ENCODE measurements at regions not wholly inside any gene's neighbourhood (a gene's known extent, or its start where the extent isn't known, plus 50 kb on each side); places are given as distances from the start of the nearest gene placed in this dataset.

DNA sequence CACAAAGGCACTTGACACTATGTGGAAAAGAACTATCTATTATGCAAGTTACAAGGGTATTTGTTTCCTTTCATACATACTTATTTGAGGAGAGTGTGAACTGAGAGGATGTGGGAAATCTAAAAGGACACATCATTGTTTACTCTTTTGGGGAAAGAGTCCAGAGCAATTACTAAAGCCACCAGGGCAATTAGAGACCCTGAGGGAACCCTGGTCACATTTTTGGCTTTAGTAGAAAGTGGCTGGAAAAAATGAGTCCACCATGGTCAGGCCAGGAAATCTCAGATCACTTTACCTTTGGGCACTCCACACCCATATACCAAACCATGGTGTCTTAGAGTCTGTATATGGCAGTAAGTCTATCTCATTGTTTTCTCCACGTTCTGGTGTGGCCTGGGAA lies 243.3 kb downstream of the HLX start:
- intact Hi-C loops (cut with DNase I), result no loop called here
- DNase-seq (ENCODE audit: low spot score), result no peak
- ATAC-seq, result no peak

DNA sequence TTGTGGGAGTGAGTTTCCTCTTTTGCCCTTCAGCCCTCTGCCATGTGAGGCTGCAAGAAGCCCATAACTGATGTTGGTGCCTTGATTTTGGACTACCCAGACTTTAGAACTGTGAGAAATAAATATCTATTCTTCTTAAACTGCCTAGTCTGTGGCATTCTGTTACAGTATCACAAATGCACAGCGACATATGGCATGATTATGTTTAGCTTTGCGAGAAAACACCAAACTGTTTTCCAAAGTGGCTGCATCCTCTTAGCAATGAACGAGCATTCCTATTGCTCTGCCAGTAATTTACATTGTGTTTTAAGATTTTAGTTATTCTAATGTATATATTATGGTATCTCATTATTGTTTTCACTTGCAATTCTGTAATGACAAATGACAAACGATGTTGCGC lies 246.7 kb downstream of the HLX start:
- intact Hi-C loops (cut with DNase I), result no loop called here
- DNase-seq (ENCODE audit: low spot score) (no peak), ATAC-seq (no peak)

DNA sequence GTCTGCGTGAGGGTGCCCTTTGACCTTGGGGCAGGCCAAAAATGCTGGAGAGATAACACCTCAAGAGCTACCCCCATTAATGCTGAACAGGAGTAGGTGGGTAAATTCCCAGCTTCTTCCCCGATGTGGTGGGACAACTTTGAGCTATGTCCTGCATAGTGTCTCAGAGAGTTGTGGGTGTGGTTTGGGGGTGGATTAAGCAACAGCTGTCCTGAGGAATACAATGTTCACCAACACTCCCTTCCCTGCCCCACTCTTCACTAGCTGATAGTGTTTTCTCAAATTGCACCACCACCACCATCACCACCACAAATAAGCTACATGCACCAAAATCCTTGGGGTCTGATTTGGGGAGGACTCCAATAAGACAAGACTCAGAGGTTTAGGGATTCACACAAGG lies 258.4 kb downstream of the HLX start:
- intact Hi-C loops (cut with DNase I), result no loop called here
- DNase-seq (ENCODE audit: low spot score) (no peak), ATAC-seq (no peak)

DNA sequence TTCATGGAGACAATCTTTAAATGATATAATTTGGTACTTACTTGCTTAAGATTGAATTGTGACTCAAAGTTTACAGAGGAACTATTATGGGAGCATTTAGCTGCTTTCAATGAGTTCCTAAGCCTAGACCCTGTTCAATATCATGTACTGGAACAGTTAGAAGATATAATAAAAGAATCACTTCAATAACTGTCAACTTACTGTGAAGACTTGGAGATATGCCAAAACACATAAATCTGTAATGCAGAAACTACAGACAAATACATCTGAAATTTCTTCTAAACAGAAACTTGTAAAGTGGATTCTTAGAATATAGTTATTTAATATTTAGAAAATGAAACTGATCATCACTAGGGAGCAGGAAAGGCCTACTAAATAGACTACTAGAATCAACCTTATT lies 259.3 kb downstream of the HLX start:
- DNase-seq (ENCODE audit: low spot score) (no peak), ATAC-seq (no peak)
- intact Hi-C loops (cut with DNase I), result no loop called here

- DNase-seq (ENCODE audit: low spot score) (no peak), ATAC-seq (no peak)
- intact Hi-C loops (cut with DNase I), result no loop called here
Observed at GRCh38 chr1:221139991-221140390, 260.7 kb downstream of the HLX start.

- ATAC-seq (no peak), DNase-seq (ENCODE audit: low spot score) (no peak)
- intact Hi-C loops (cut with DNase I), result no loop called here
Observed at GRCh38 chr1:221141096-221141495, 261.9 kb downstream of the HLX start.

DNA sequence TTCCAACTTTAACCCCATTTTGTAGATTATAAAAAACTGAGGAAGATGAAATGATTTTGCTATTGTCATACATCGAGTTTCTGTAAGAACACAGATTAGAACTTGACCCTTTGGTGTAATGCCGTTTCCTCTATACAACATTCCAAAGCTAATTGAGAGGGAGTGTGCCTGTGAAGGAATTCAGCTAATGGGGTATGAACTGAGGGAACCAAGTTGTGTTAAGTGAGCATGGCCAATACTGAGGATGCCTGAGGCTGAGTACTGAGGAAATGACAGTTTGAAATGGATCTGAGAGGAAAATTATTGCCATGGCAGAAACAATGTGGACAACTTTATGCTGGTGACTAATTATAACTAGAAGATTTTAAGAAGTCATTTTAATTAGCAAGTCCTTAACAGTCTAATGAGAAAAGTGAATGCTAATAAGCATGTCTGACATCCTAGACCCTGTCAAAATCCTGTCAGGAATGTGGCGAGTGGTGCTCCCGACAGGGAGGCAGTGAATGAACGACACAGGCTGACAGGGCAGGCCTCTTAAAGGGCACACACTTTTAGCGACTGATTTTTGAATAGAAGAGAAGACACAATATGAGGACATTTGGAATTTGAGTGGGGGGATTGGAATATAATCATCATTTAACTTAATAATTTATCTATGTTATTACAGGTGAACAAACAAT lies 262.5 kb downstream of the HLX start:
- no peak for DNase-seq (ENCODE audit: low spot score)
- ATAC-seq, result no peak
- intact Hi-C loops (cut with DNase I), result no loop called here

DNA sequence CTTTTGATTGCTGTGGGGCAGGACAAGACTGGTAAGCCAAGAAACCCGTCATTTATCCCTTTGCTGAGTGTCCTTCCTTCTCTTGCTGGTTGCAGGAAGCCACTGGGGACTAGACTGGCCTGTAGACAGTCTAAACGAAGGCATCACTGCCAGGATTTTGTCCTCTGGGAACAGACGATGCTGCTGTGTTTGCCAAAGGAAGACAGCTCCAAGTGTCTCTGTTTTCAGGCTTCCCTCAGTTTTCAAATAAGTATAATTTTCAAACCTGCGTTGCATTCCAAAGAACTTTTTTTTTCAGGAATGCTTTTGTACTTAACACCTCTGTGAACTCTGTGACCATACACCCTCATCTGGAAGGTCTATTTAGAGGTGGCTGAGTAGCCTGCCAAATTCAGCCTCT lies 269.4 kb downstream of the HLX start:
- no peak for DNase-seq (ENCODE audit: low spot score)
- intact Hi-C loops (cut with DNase I), result no loop called here
- peak; percentile 70 for ATAC-seq

DNA sequence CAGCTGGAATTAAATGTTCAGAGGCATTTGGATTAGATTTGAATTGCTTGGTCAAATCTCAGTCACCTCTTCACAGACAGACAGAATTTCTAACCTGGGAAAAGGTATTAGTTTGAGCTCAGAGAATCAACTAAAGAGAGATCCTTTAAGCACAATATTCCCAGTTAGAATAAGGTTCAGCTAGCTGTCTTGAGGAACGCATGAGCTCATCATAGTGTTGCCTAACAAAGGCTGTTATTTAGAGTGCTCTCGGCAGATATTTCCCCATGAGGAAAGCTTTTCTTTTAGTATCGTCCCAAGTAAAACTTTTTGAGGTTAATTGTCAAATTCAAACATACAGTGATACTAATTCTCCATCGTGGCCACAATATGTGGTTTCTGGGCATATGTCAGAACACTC lies 269.9 kb downstream of the HLX start:
- ATAC-seq (peak; percentile 93), DNase-seq (ENCODE audit: low spot score) (no peak)
- intact Hi-C loops (cut with DNase I), result no loop called here

DNA sequence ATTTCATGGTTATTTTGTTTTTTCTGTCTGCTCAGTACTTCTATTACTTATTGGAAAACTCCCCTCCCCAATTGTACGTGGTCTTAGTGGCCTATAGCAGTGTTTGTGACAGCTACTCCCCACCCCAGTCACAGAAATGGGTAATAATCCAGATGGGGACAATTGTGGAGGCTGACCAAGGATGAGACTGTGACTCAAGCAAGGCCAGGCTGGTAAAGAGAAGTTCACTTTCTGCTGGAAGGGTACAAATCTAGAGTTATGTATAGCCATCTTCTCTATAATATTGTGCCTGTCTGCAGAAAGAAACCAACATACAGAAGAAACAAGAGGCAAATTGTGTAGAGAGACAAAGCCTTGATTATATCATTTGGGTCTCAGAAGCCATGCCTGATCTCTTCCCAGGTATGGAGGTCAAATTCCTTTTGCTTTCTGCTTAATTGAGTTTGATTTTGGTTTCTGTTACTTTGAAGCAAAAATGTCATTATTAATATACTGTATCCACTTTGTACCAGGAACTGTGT lies 270.4 kb downstream of the HLX start:
- no peak for ATAC-seq
- intact Hi-C loops (cut with DNase I), result no loop called here
- no peak for DNase-seq (ENCODE audit: low spot score)

DNA sequence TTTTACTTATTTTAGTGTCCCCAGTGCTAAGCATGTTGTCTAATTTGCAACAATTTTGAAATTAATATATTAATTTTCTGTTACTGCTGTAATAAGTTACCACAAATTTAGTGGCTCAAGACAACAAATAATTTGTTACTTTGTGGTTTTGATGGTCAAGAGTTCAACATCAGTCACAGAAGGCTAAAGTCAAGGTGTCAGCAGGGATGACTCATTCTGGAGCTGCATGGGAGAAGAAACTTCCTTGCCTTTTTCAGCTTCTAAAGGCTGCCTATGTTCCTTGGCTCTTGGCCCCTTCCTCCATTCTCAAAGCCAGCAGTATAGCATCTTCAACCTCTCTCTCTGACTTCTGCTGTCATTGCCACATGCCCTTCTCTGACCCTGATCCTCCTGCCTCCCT lies 271.8 kb downstream of the HLX start:
- no peak for ATAC-seq

DNA sequence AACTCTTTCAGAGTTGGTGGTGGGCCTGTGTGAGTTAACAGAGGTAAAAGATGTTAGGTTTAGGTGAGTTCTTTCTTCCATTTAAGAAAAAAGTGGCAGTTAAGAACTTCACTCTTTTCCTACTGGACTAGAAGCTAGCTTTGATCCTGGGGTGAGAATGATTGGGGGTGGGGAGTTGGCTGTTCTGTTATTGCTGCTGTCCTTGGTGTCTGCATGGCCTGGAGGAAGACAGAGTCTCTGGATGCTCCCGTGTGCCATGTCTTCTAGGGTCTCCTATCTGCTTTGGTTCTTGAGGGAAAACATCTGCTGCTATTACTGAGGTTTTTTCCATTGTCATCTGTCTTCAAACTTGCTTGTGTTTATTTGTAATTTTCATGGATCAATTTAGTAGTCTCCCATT lies 275.7 kb downstream of the HLX start:
- ATAC-seq (no peak), DNase-seq (ENCODE audit: low spot score) (no peak)
- intact Hi-C loops (cut with DNase I), result no loop called here

More for the DNA sequence above, 271.8 kb downstream of the HLX start:
- DNase-seq (ENCODE audit: low spot score), result no peak
- intact Hi-C loops (cut with DNase I), result no loop called here

GRCh38 chr1:221157026-221157761 lies 278.0 kb downstream of the HLX start:
- intact Hi-C loops (cut with DNase I), result no loop called here
- ATAC-seq (no peak), DNase-seq (ENCODE audit: low spot score) (no peak)

DNA sequence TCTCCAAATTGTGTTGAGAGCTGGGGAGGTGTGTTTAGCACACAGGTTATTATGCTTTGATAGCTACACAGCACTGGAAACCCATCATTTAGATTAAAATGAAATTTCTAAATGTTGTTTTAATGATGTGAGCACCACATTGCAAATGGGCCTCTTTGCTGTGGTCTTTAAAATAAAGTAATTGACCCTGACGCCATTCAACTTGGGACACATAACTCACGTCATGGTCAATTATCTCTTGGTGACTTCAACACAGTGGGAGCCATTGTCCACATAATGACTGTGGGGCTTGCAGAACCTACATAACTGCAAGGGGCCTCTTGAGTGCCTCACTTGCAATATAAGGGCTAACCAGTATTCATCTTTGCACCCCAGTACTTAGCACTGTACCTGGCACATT lies 280.4 kb downstream of the HLX start:
- ATAC-seq (no peak), DNase-seq (ENCODE audit: low spot score) (no peak)
- intact Hi-C loops (cut with DNase I), result no loop called here

DNA sequence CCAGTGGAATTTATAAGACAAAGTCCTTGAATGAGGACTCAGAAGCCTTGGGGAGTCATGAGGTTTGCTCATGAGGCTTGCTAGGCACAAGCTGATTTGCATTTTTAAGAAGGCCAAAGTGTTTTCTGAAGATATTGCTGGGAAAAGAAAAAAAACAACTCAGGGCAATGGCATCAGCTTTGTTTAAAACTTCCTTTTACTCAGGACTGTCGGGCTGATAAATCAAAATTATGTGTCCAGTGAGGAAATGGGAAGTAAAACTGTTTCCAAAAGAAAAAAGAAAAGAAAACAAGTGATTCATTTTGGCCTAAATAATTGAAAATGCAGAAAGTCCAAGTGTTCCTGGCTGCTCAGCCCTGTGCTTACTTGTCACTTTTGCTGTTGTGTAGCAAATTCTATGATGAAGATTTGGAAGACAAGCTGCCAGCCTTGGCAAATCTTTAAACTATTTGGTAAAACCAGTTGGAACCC lies 282.4 kb downstream of the HLX start:
- no peak for DNase-seq (ENCODE audit: low spot score)
- ATAC-seq, result peak; percentile 42
- intact Hi-C loops (cut with DNase I), result no loop called here

GRCh38 chr1:221162352-221162751 lies 283.1 kb downstream of the HLX start:
- DNase-seq (ENCODE audit: low spot score) (no peak), ATAC-seq (no peak)
- intact Hi-C loops (cut with DNase I), result no loop called here

DNA sequence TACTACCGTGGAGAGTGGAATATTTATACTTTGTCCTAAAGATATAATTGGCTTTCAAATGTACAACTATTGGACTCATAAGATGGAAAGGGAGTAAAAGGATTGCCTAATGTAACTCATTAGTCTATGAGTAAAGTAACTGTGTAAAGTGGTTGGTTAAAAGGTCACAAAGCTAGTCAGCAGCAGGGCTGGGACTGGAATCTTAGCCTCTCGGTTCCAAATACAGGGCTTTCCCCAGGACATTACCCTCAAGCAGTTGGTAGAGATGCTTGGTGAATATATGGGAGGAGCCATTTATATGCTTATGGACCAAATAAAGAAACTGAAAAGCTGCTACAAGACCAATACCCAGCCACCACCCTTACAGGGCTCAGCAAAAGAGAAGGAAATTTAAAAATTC lies 283.7 kb downstream of the HLX start:
- no peak for ATAC-seq
- intact Hi-C loops (cut with DNase I), result no loop called here
- DNase-seq (ENCODE audit: low spot score), result no peak

DNA sequence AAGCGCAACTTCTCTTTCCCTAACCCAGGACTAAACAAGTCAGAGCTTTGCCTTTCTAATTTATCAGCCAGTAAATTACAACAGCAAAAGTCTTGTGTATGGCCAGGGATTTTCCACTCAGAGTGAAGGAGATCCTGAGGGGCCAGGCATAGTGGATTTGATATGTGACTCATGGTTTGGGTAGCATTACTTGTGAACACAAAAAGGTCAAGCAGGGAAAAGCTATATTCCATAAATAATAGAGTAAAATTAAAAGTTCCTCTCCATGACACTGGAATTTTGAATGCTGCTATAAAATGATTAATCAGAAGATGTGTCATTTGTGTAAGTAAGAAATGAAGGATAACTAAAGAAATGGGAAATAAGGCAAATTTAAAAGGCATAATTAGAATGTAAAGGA lies 284.8 kb downstream of the HLX start:
- no peak for DNase-seq (ENCODE audit: low spot score)
- ATAC-seq, result no peak
- intact Hi-C loops (cut with DNase I), result no loop called here

- intact Hi-C loops (cut with DNase I), result no loop called here
- DNase-seq (ENCODE audit: low spot score), result no peak
- ATAC-seq, result no peak
Observed at GRCh38 chr1:221164951-221165838, 286.0 kb downstream of the HLX start.
